ENCODE measurements at regions not wholly inside any gene's neighbourhood (a gene's known extent, or its start where the extent isn't known, plus 50 kb on each side); places are given as distances from the start of the nearest gene placed in this dataset.

- Histone ChIP-seq H2BK15ac (ENCODE audit: low read length) (no peak overlapping the region), H3K23me2 (ENCODE audit: low read depth, low read length) (no peaks in the 10 kb centered on the region), H2AFZ (ENCODE audit: low read length) (no peak overlapping the region), H3K18ac (ENCODE audit: extremely low read depth, low read length) (no peak overlapping the region), H3K79me1 (ENCODE audit: low read depth, low read length) (no peaks in the 10 kb centered on the region), H3K14ac (ENCODE audit: insufficient read length) (no peak overlapping the region), H3K23ac (ENCODE audit: insufficient read length) (no peak overlapping the region), H2BK5ac (ENCODE audit: low read depth, low read length) (no peak overlapping the region), H4K5ac (ENCODE audit: insufficient read length, low read depth, low read length) (no peak overlapping the region), H3K27ac (ENCODE audit: low read depth, low read length) (no peak overlapping the region), H4K8ac (ENCODE audit: extremely low read depth, insufficient read depth, low read length) (no peak overlapping the region), H3K4ac (replicated peaks; ENCODE audit: insufficient read length, low read depth, low read length) (no peak overlapping the region), H3K56ac (replicated peaks; ENCODE audit: insufficient read length, low read depth, low read length) (no peak overlapping the region), H4K20me1 (replicated peaks in 1 of 2; ENCODE audit: control insufficient read depth in 1 of 2, insufficient read depth in 2 of 2, low read length in 2 of 2) (no peaks in the 10 kb centered on the region), H4K91ac (replicated peaks; ENCODE audit: insufficient read length, low read length) (no peak overlapping the region), H3K4me1 (replicated peaks in 1 of 4; ENCODE audit: control insufficient read depth in 3 of 4, insufficient read depth in 4 of 4, low read length in 3 of 4) (peaks cover 0 to 3% (median 0%) of the 10 kb centered on the region in 4 experiments; a peak in 1 of 7 replicates), H3K79me2 (ENCODE audit: control insufficient read depth in 1 of 2, insufficient read depth in 2 of 2, low read length in 2 of 2) (no peaks in the 10 kb centered on the region), H3K27me3 (replicated peaks in 1 of 4; ENCODE audit: control insufficient read depth in 3 of 4, extremely low read depth in 1 of 4, insufficient read depth in 3 of 4, low read length in 3 of 4) (no peaks in the 10 kb centered on the region), H3K4me3 (ENCODE audit: extremely low read depth in 1 of 4, insufficient read depth in 2 of 4, low read depth in 3 of 4, low read length in 4 of 4) (no peak overlapping the region), H3K36me3 (ENCODE audit: control insufficient read depth in 2 of 4, insufficient read depth in 4 of 4, low read length in 3 of 4) (no peaks in the 10 kb centered on the region), H2BK20ac (ENCODE audit: low read length) (no peak overlapping the region), H2BK12ac (ENCODE audit: low read depth, low read length) (no peak overlapping the region), H3K9ac (replicated peaks in 1 of 4; ENCODE audit: extremely low read depth in 1 of 4, low read depth in 3 of 4, low read length in 3 of 4) (no peak overlapping the region), H3K9me3 (ENCODE audit: insufficient read depth in 2 of 2, low read depth in 1 of 2, low read length in 1 of 2) (no peaks in the 10 kb centered on the region), H3K4me2 (ENCODE audit: insufficient read depth in 1 of 2, low read depth in 2 of 2, low read length in 2 of 2) (no peak overlapping the region), H2BK120ac (replicated peaks; ENCODE audit: low read depth, low read length) (no peak overlapping the region), H2AK5ac (ENCODE audit: low read depth, low read length) (no peak overlapping the region)
- 96% methylated on average over 6 of the region's 6 CpGs; no CpG with 5 or more reads in 1 of the 2 experiments for WGBS, 2 experiments (ENCODE audit: extremely low coverage in 1 of 2, insufficient coverage in 1 of 2, insufficient read length in 1 of 2, insufficient replicate concordance in 2 of 2, low coverage in 1 of 2, low lambda C conversion rate in 2 of 2, missing lambda C conversion rate in 1 of 2)
- ChIA-PET CTCF (ENCODE audit: partially characterized antibody) (interaction anchor here (0.6 to 0.9 kb wide), 2 partner anchors 77 to 251 kb away, joined by 3 read pairs; partner anchors contain the start of gene TNR), POLR2A (ENCODE audit: partially characterized antibody) (no interaction called here)
- no peak for DNase-seq (ENCODE audit: low read depth in 1 of 2, low spot score in 2 of 2)
- FAIRE-seq, result no peak
- no peak for TF ChIP-seq EZH2 (IDR thresholded peaks at IDR 0.05; ENCODE audit: low read depth, low read length, severe bottlenecking)
- TF ChIP-seq TAF7 (optimal IDR thresholded peaks at IDR 0.05; ENCODE audit: borderline replicate concordance, low read depth, low read length), result no peak
- no peak for TF ChIP-seq PHF8 (conservative IDR thresholded peaks at IDR 0.05; ENCODE audit: low read depth, low read length)
- TF ChIP-seq SUZ12 (IDR thresholded peaks at IDR 0.05; ENCODE audit: low read length), result no peak
- TF ChIP-seq SP1 (IDR thresholded peaks at IDR 0.05; ENCODE audit: low read depth, low read length), result no peak
- no peak for TF ChIP-seq EP300 (IDR thresholded peaks at IDR 0.05; ENCODE audit: borderline replicate concordance in 1 of 2, low read depth in 2 of 2, low read length in 2 of 2)
- no peak for TF ChIP-seq ZNF274 (IDR thresholded peaks at IDR 0.05; ENCODE audit: borderline replicate concordance, extremely low read depth, low read length)
- no peak for TF ChIP-seq RXRA (IDR thresholded peaks at IDR 0.05; ENCODE audit: insufficient read depth, low read depth, low read length)
- no peak for TF ChIP-seq MAX (IDR thresholded peaks at IDR 0.05)
- TF ChIP-seq TCF12 (IDR thresholded peaks at IDR 0.05; ENCODE audit: low read depth, low read length), result no peak
- TF ChIP-seq NRF1 (IDR thresholded peaks at IDR 0.05; ENCODE audit: low read depth, low read length), result no peak
- TF ChIP-seq RNF2 (IDR thresholded peaks at IDR 0.05; ENCODE audit: borderline replicate concordance, low read depth, low read length, missing control alignments, poor library complexity, severe bottlenecking), result no peak
- TF ChIP-seq KDM4A (IDR thresholded peaks at IDR 0.05; ENCODE audit: low read depth, low read length, severe bottlenecking), result no peak
Measured at GRCh38 chr1:175820456-175821025, 77.1 kb upstream of the TNR start.
